Endothelial cell of umbilical vein (primary cell): ENCODE measurements at regions not wholly inside any gene's neighbourhood (a gene's known extent, or its start where the extent isn't known, plus 50 kb on each side); places are given as distances from the start of the nearest gene placed in this dataset.

Source experiments
- BruUV-seq: library from RNA; stranded (reverse); fragments of 400-500 nt; replicated peaks from 2 replicates; lab custom pipeline; 2021; lab: Mats Ljungman, UMichigan
- CTCF ChIA-PET: fragments of 300-600, 350-600 bp; sonication (Branson Sonifier 250); formaldehyde crosslinking; loops from one replicate; lab custom pipeline; 2021; ENCODE audit warnings: antibody characterized with exemption, inconsistent platforms; lab: Charles Lee
- POLR2A ChIA-PET: fragments of 300-600, 350-600 bp; sonication (Branson Sonifier 250); formaldehyde crosslinking; loops from one replicate; lab custom pipeline; 2021; ENCODE audit warnings: antibody characterized with exemption, inconsistent platforms; lab: Charles Lee
- DNase-seq: peaks from one replicate; pipeline ENCODE4 v3.0.0-alpha.2; 2011; ENCODE audit warnings: low read depth, low spot score
- FAIRE-seq: peaks from 2 replicates; lab custom pipeline; 2011; peaks lifted over from hg19 to GRCh38; lab: Jason Lieb, UNC
- H2AFZ ChIP-seq: 2 replicates; pipeline ENCODE4 v1.6.0; 2012; ENCODE audit warnings: low read depth, low read length, control low read depth, inconsistent platforms
- H3K27ac ChIP-seq: 2 replicates; pipeline ENCODE4 v1.5.1; 2011; ENCODE audit warnings: low read depth, mild to moderate bottlenecking, control low read depth, low read length, moderate library complexity; ENCODE audit not compliant: insufficient read depth
- H3K27me3 ChIP-seq, 2 experiments: 2 replicates each; pipeline versions ENCODE4 v1.6.0 to v1.6.1; 2011; ENCODE audit warnings: low read length in 2 of 2, mixed read lengths in 1 of 2; ENCODE audit not compliant: control insufficient read depth in 2 of 2, insufficient read depth in 2 of 2
- H3K36me3 ChIP-seq, 2 experiments: 2 replicates in 1 of 2; 3 replicates in 1 of 2; pipeline ENCODE4 v1.5.1; 2011; ENCODE audit warnings: low read length in 2 of 2, mild to moderate bottlenecking in 1 of 2, moderate library complexity in 1 of 2; ENCODE audit not compliant: control insufficient read depth in 2 of 2, insufficient read depth in 2 of 2; ENCODE audit errors: extremely low read depth in 1 of 2
- H3K4me1 ChIP-seq: 3 replicates; pipeline ENCODE4 v1.5.1; 2011; ENCODE audit warnings: mild to moderate bottlenecking, low read length; ENCODE audit not compliant: control insufficient read depth, insufficient read depth; ENCODE audit errors: extremely low read depth
- H3K4me2 ChIP-seq: 2 replicates; pipeline ENCODE4 v1.6.1; 2011; ENCODE audit warnings: low read length, control low read depth, mixed read lengths; ENCODE audit not compliant: insufficient read depth
- H3K4me3 ChIP-seq, 3 experiments: fragments of 200-600 bp in 1 of 3; sonication (generic), shearing (Covaris generic) in 1 of 3; replicated peaks in 1 of 3; 2 replicates each; pipeline ENCODE4 v1.5.1; 2011 to 2016; ENCODE audit warnings: control low read depth in 3 of 3, low read length in 3 of 3, mild to moderate bottlenecking in 2 of 3, inconsistent platforms in 1 of 3, low read depth in 1 of 3, moderate library complexity in 1 of 3; ENCODE audit not compliant: insufficient read depth in 1 of 3
- H3K79me2 ChIP-seq: 2 replicates; pipeline ENCODE4 v1.6.0; 2012; ENCODE audit warnings: low read length, inconsistent platforms; ENCODE audit not compliant: control insufficient read depth, insufficient read depth
- H3K9ac ChIP-seq: replicated peaks from 2 replicates; pipeline ENCODE3; 2011; ENCODE audit warnings: low read length, control low read depth; ENCODE audit not compliant: insufficient read depth; ENCODE audit errors: extremely low read depth
- H3K9me1 ChIP-seq: replicated peaks from 3 replicates; pipeline ENCODE4 v1.6.0; 2011; ENCODE audit warnings: mild to moderate bottlenecking, low read length; ENCODE audit not compliant: control insufficient read depth, insufficient read depth; ENCODE audit errors: extremely low read depth
- H3K9me3 ChIP-seq: replicated peaks from 2 replicates; pipeline ENCODE4 v1.5.1; 2012; ENCODE audit warnings: low read length, inconsistent platforms; ENCODE audit not compliant: control insufficient read depth, insufficient read depth
- H4K20me1 ChIP-seq: replicated peaks from 2 replicates; pipeline ENCODE3; 2011; ENCODE audit warnings: mild to moderate bottlenecking, low read length; ENCODE audit not compliant: control insufficient read depth, insufficient read depth; ENCODE audit errors: extremely low read depth
- EZH2 ChIP-seq: IDR thresholded peaks from 2 replicates; pipeline ENCODE4 v1.6.1; 2012; ENCODE audit warnings: borderline replicate concordance, low read depth, mild to moderate bottlenecking, moderate library complexity, low read length, inconsistent platforms; ENCODE audit not compliant: severe bottlenecking
- FOS ChIP-seq: IDR thresholded peaks from 2 replicates; pipeline ENCODE4 v1.6.1; 2011; ENCODE audit warnings: mild to moderate bottlenecking, low read length, moderate library complexity, borderline replicate concordance; ENCODE audit not compliant: insufficient read depth
- GATA2 ChIP-seq: IDR thresholded peaks from 2 replicates; pipeline ENCODE4 v1.7.0; 2011; ENCODE audit warnings: low read depth, mild to moderate bottlenecking, moderate library complexity, mixed read lengths, low read length; ENCODE audit not compliant: insufficient read length, insufficient read depth
- JUN ChIP-seq: IDR thresholded peaks from 2 replicates; pipeline ENCODE4 v1.6.1; 2011; ENCODE audit warnings: borderline replicate concordance, low read depth; ENCODE audit not compliant: insufficient read length, insufficient read depth
- MYC ChIP-seq: IDR thresholded peaks from one replicate; pipeline ENCODE4 v1.6.1; 2011; ENCODE audit warnings: mild to moderate bottlenecking, low read depth, low read length
- POLR2A ChIP-seq: IDR thresholded peaks from 2 replicates; pipeline ENCODE4 v1.6.1; 2012; ENCODE audit warnings: low read depth, mild to moderate bottlenecking, control low read depth, low read length
- POLR2AphosphoS5 ChIP-seq: IDR thresholded peaks from 2 replicates; pipeline ENCODE4 v1.6.1; 2012; ENCODE audit warnings: low read depth, mild to moderate bottlenecking, control low read depth, low read length, moderate library complexity; ENCODE audit not compliant: insufficient read depth
- dilution Hi-C: fragments of 300-500 bp; cut with MboI; formaldehyde crosslinking; loops from one replicate; pipeline ENCODE4 v1.15.0; 2019; ENCODE audit warnings: low sequenced_read_pairs; ENCODE audit not compliant: extremely low pct_ligation_motif_present
- intact Hi-C: fragments of 100-400 bp; cut with micrococcal nuclease; formaldehyde crosslinking; loops from one replicate; pipeline ENCODE4 v1.10.0; 2022
- TF ChIP-seq, protein P1 (sequence below), 2 donors: IDR thresholded peaks; 1 replicate in 1 of 2; 2 replicates in 1 of 2; pipeline ENCODE4 v1.5.1; 2011; ENCODE audit warnings: low read length in 2 of 2, mild to moderate bottlenecking in 2 of 2, moderate library complexity in 2 of 2, control low read depth in 1 of 2, inconsistent platforms in 1 of 2, low read depth in 1 of 2; ENCODE audit not compliant: insufficient read depth in 1 of 2; ENCODE audit errors: extremely low read depth in 1 of 2
- TF ChIP-seq, protein P2 (sequence below): IDR thresholded peaks from 2 replicates; pipeline ENCODE4 v1.6.1; 2011; ENCODE audit not compliant: insufficient read depth, insufficient read length

DNA sequence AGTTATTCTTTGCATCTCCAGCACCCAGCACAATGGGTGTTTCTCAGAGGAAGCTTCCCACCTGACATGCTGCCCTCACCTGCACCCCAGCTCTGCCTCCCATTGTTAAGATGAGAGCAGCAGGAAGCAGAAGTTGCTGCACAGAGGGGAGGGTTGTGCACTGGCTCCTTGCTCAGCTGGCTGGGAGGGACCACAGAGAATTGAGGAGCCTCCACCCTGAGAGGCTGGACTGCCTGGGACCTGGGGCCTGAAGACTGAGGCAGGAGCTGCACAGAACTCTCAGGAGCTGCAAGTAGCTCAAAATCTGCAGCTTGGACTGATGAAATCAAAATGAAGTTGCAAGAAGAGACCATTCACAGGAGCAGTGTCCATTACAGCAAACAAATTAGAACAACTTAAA is 222.3 kb upstream of the LINGO1 start:
- intact Hi-C loops (no loop called here), dilution Hi-C loops (no loop called here)
- TF ChIP-seq POLR2A (no peak), POLR2AphosphoS5 (no peak), FOS (no peak), JUN (no peak), EZH2 (no peak), GATA2 (no peak), MYC (no peak)
- TF ChIP-seq, protein P1, sequence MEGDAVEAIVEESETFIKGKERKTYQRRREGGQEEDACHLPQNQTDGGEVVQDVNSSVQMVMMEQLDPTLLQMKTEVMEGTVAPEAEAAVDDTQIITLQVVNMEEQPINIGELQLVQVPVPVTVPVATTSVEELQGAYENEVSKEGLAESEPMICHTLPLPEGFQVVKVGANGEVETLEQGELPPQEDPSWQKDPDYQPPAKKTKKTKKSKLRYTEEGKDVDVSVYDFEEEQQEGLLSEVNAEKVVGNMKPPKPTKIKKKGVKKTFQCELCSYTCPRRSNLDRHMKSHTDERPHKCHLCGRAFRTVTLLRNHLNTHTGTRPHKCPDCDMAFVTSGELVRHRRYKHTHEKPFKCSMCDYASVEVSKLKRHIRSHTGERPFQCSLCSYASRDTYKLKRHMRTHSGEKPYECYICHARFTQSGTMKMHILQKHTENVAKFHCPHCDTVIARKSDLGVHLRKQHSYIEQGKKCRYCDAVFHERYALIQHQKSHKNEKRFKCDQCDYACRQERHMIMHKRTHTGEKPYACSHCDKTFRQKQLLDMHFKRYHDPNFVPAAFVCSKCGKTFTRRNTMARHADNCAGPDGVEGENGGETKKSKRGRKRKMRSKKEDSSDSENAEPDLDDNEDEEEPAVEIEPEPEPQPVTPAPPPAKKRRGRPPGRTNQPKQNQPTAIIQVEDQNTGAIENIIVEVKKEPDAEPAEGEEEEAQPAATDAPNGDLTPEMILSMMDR (IDR thresholded peaks at IDR 0.05; ENCODE audit: extremely low read depth in 1 of 2, insufficient read depth in 1 of 2, low read depth in 1 of 2, low read length in 2 of 2) = no peak
- TF ChIP-seq, protein P2, sequence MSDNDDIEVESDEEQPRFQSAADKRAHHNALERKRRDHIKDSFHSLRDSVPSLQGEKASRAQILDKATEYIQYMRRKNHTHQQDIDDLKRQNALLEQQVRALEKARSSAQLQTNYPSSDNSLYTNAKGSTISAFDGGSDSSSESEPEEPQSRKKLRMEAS = no peak
- Histone ChIP-seq H4K20me1 (no peaks in the 10 kb centered on the region), H3K9me3 (no peaks in the 10 kb centered on the region), H3K27me3 (peaks cover 0 to 2% of the 10 kb centered on the region in 2 experiments), H3K9ac (no peak overlapping the region), H3K4me3 (no peak overlapping the region), H3K4me1 (no peaks in the 10 kb centered on the region), H3K36me3 (no peaks in the 10 kb centered on the region), H3K27ac (no peak overlapping the region), H3K4me2 (no peak overlapping the region), H2AFZ (no peak overlapping the region), H3K79me2 (no peaks in the 10 kb centered on the region), H3K9me1 (no peaks in the 10 kb centered on the region)
- no peak for FAIRE-seq
- POLR2A ChIA-PET = no interaction called here
- BruUV-seq = no TSS peak
- CTCF ChIA-PET = interaction anchor here (1.1 to 1.8 kb wide), 2 partner anchors 15 to 31 kb away, joined by 3 to 5 read pairs; no protein-coding TSS in a partner anchor
- DNase-seq = no peak
